ENCODE measurements at regions not wholly inside any gene's neighbourhood (a gene's known extent, or its start where the extent isn't known, plus 50 kb on each side); places are given as distances from the start of the nearest gene placed in this dataset.

DNA sequence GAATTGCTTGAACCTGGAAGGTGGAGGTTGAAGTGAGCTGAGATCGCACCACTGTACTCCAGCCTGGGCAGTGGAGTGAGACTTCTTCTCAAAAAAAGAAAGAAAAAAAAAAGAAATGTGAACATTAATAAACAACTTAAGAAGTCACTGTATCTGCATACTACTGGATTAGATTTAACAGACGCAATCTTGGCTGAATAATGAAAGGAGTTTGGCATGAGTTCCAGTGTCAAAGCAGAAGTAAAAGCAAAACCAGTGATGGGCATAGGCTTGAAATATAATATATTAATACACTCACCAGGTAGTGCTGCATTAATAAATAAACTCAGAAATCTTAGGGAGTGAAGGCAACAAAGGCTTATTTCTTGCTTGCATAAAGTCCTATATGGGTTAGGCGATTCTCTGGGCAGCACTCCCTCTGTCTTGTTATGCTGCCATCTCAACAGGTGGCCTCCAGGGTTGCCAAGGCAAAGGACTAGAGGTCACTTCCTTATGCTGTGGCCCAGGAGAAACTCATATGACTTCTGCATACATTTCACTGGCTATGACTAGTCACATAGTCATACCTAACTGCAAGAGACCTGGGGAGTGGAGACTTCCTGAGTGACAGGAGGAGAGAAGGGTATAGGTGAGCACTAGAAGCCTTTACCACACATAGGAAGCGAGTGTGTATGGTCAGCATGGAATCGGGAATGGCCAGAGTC, 296.2 kb upstream of the SPRED2 start:
- no peaks in the 10 kb centered on the region for H3K4me1 ChIP-seq (ENCODE audit: control insufficient read depth, insufficient read depth, low read length)
- H3K4me3 ChIP-seq (ENCODE audit: insufficient read depth, low read depth, low read length): no peak overlapping the region
- no peaks in the 10 kb centered on the region for H3K27me3 ChIP-seq (ENCODE audit: control insufficient read depth, insufficient read depth, low read length, poor library complexity, severe bottlenecking)
- H3K9me3 ChIP-seq (ENCODE audit: control insufficient read depth, low read length): no peaks in the 10 kb centered on the region
- 91 to 95% methylated on average over 4 of the region's 5 CpGs for WGBS, 2 experiments
- no peaks in the 10 kb centered on the region for H3K36me3 ChIP-seq (ENCODE audit: control insufficient read depth, insufficient read depth, low read length)
- H3K27ac ChIP-seq (ENCODE audit: insufficient read depth, low read depth, low read length, poor library complexity, severe bottlenecking): no peak overlapping the region

- H3K4me1 ChIP-seq (ENCODE audit: control insufficient read depth, insufficient read depth, low read length): no peaks in the 10 kb centered on the region
- 99% methylated on average over 3 of the region's 3 CpGs for WGBS, 2 experiments
- H3K27ac ChIP-seq (ENCODE audit: insufficient read depth, low read depth, low read length, poor library complexity, severe bottlenecking): no peak overlapping the region
- H3K27me3 ChIP-seq (ENCODE audit: control insufficient read depth, insufficient read depth, low read length, poor library complexity, severe bottlenecking): no peaks in the 10 kb centered on the region
- H3K4me3 ChIP-seq (ENCODE audit: insufficient read depth, low read depth, low read length): no peak overlapping the region
- H3K36me3 ChIP-seq (ENCODE audit: control insufficient read depth, insufficient read depth, low read length): no peaks in the 10 kb centered on the region
- no peaks in the 10 kb centered on the region for H3K9me3 ChIP-seq (ENCODE audit: control insufficient read depth, low read length)
Measured at GRCh38 chr2:65727816-65728215, 295.4 kb upstream of the SPRED2 start.

- no peaks in the 10 kb centered on the region for H3K4me1 ChIP-seq (ENCODE audit: control insufficient read depth, insufficient read depth, low read length)
- no CpG with 5 or more reads among the region's 1 CpG for WGBS, 2 experiments
- no peaks in the 10 kb centered on the region for H3K36me3 ChIP-seq (ENCODE audit: control insufficient read depth, insufficient read depth, low read length)
- H3K27ac ChIP-seq (ENCODE audit: insufficient read depth, low read depth, low read length, poor library complexity, severe bottlenecking): no peak overlapping the region
- no peaks in the 10 kb centered on the region for H3K9me3 ChIP-seq (ENCODE audit: control insufficient read depth, low read length)
- H3K27me3 ChIP-seq (ENCODE audit: control insufficient read depth, insufficient read depth, low read length, poor library complexity, severe bottlenecking): no peaks in the 10 kb centered on the region
- H3K4me3 ChIP-seq (ENCODE audit: insufficient read depth, low read depth, low read length): no peak overlapping the region
Measured at GRCh38 chr2:65727381-65727780, 295.0 kb upstream of the SPRED2 start.

- Histone ChIP-seq H3K27me3 (ENCODE audit: control insufficient read depth, insufficient read depth, low read length, poor library complexity, severe bottlenecking) (no peaks in the 10 kb centered on the region), H3K27ac (ENCODE audit: insufficient read depth, low read depth, low read length, poor library complexity, severe bottlenecking) (no peak overlapping the region), H3K4me1 (ENCODE audit: control insufficient read depth, insufficient read depth, low read length) (no peaks in the 10 kb centered on the region), H3K4me3 (ENCODE audit: insufficient read depth, low read depth, low read length) (no peak overlapping the region), H3K36me3 (ENCODE audit: control insufficient read depth, insufficient read depth, low read length) (no peaks in the 10 kb centered on the region), H3K9me3 (ENCODE audit: control insufficient read depth, low read length) (no peaks in the 10 kb centered on the region)
- WGBS, 2 experiments: 92 to 94% methylated on average over 4 of the region's 4 CpGs
Measured at GRCh38 chr2:65724752-65725151, 292.4 kb upstream of the SPRED2 start.

DNA sequence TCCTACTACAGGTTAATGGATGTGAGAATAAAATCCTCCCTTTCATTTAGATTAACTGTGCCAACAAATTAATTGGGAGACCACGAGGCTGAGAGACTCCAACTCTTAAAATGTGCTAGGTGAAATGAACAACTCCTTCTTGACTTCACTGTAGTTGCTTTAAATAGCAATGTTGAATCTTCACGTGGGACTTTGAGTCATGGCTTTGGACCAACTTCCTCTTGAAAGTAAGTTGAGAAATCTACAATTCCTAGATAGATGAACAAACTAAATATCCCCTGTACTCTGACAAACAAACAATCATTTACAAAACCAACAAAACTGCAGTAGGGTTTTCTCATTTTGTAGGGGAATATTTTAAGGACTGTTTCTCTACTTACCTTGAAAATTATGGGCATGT, 291.9 kb upstream of the SPRED2 start:
- H3K36me3 ChIP-seq (ENCODE audit: control insufficient read depth, insufficient read depth, low read length): no peaks in the 10 kb centered on the region
- WGBS, 2 experiments: 77 to 93% methylated on average over 2 of the region's 2 CpGs
- no peaks in the 10 kb centered on the region for H3K27me3 ChIP-seq (ENCODE audit: control insufficient read depth, insufficient read depth, low read length, poor library complexity, severe bottlenecking)
- no peak overlapping the region for H3K27ac ChIP-seq (ENCODE audit: insufficient read depth, low read depth, low read length, poor library complexity, severe bottlenecking)
- H3K4me3 ChIP-seq (ENCODE audit: insufficient read depth, low read depth, low read length): no peak overlapping the region
- H3K4me1 ChIP-seq (ENCODE audit: control insufficient read depth, insufficient read depth, low read length): no peaks in the 10 kb centered on the region
- H3K9me3 ChIP-seq (ENCODE audit: control insufficient read depth, low read length): no peaks in the 10 kb centered on the region

- H3K4me3 ChIP-seq (ENCODE audit: insufficient read depth, low read depth, low read length): no peak overlapping the region
- no peaks in the 10 kb centered on the region for H3K9me3 ChIP-seq (ENCODE audit: control insufficient read depth, low read length)
- H3K4me1 ChIP-seq (ENCODE audit: control insufficient read depth, insufficient read depth, low read length): no peaks in the 10 kb centered on the region
- no peak overlapping the region for H3K27ac ChIP-seq (ENCODE audit: insufficient read depth, low read depth, low read length, poor library complexity, severe bottlenecking)
- H3K36me3 ChIP-seq (ENCODE audit: control insufficient read depth, insufficient read depth, low read length): no peaks in the 10 kb centered on the region
- no peaks in the 10 kb centered on the region for H3K27me3 ChIP-seq (ENCODE audit: control insufficient read depth, insufficient read depth, low read length, poor library complexity, severe bottlenecking)
- WGBS, 2 experiments: 56 to 59% methylated on average over 5 of the region's 5 CpGs
Measured at GRCh38 chr2:65722028-65722778, 289.8 kb upstream of the SPRED2 start.

DNA sequence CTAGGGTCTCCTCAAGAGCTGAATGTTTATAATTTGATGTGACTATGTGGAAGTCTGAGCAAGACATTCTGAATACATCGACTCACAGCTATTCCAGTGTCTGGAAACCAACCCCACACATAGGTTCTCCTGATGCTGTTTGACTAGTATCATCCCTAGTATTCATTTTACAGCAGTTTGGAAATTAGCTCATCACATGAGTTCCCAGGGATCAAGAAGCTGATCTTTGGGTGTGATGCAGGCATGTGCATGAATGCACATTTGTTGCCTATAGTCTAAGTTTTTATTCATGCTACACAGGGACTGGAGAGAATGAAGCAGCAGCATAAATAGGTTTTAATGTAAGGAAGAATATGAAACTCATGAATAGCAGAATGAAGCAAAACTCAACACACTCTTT, 284.3 kb upstream of the SPRED2 start:
- Histone ChIP-seq H3K4me3 (ENCODE audit: insufficient read depth, low read depth, low read length) (no peak overlapping the region), H3K36me3 (ENCODE audit: control insufficient read depth, insufficient read depth, low read length) (no peaks in the 10 kb centered on the region), H3K4me1 (ENCODE audit: control insufficient read depth, insufficient read depth, low read length) (no peaks in the 10 kb centered on the region), H3K27me3 (ENCODE audit: control insufficient read depth, insufficient read depth, low read length, poor library complexity, severe bottlenecking) (no peaks in the 10 kb centered on the region), H3K27ac (ENCODE audit: insufficient read depth, low read depth, low read length, poor library complexity, severe bottlenecking) (no peak overlapping the region), H3K9me3 (ENCODE audit: control insufficient read depth, low read length) (no peaks in the 10 kb centered on the region)
- 80 to 94% methylated on average over 1 of the region's 1 CpG for WGBS, 2 experiments

- Histone ChIP-seq H3K9me3 (ENCODE audit: control insufficient read depth, low read length) (no peaks in the 10 kb centered on the region), H3K4me1 (ENCODE audit: control insufficient read depth, insufficient read depth, low read length) (no peaks in the 10 kb centered on the region), H3K36me3 (ENCODE audit: control insufficient read depth, insufficient read depth, low read length) (no peaks in the 10 kb centered on the region), H3K27me3 (ENCODE audit: control insufficient read depth, insufficient read depth, low read length, poor library complexity, severe bottlenecking) (no peaks in the 10 kb centered on the region), H3K27ac (ENCODE audit: insufficient read depth, low read depth, low read length, poor library complexity, severe bottlenecking) (no peak overlapping the region), H3K4me3 (ENCODE audit: insufficient read depth, low read depth, low read length) (no peak overlapping the region)
- WGBS, 2 experiments: 96 to 97% methylated on average over 2 of the region's 2 CpGs
Measured at GRCh38 chr2:65715323-65715722, 282.9 kb upstream of the SPRED2 start.

DNA sequence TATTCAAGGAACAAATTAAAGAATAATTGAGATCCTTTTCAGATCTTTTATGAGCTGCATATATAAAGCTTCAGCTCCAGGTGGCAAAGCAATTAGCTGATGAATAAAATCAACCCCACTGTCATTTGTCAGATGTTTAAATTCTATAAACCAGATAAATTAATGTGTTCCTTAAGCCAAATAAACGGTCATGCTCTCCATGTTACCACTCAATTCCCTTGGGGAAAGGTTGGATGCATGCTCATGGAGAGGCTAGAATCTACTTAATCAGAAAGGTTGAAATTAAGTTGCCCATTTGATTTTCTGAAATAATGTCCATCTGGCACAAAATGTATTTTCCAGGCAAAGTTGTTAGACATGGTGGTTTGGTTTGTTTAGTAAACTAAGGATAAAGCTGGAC, 282.5 kb upstream of the SPRED2 start:
- no peak overlapping the region for H3K4me3 ChIP-seq (ENCODE audit: insufficient read depth, low read depth, low read length)
- no peaks in the 10 kb centered on the region for H3K27me3 ChIP-seq (ENCODE audit: control insufficient read depth, insufficient read depth, low read length, poor library complexity, severe bottlenecking)
- H3K4me1 ChIP-seq (ENCODE audit: control insufficient read depth, insufficient read depth, low read length): no peaks in the 10 kb centered on the region
- H3K27ac ChIP-seq (ENCODE audit: insufficient read depth, low read depth, low read length, poor library complexity, severe bottlenecking): no peak overlapping the region
- WGBS, 2 experiments: 100% methylated on average over 1 of the region's 1 CpG
- H3K36me3 ChIP-seq (ENCODE audit: control insufficient read depth, insufficient read depth, low read length): no peaks in the 10 kb centered on the region
- no peaks in the 10 kb centered on the region for H3K9me3 ChIP-seq (ENCODE audit: control insufficient read depth, low read length)

DNA sequence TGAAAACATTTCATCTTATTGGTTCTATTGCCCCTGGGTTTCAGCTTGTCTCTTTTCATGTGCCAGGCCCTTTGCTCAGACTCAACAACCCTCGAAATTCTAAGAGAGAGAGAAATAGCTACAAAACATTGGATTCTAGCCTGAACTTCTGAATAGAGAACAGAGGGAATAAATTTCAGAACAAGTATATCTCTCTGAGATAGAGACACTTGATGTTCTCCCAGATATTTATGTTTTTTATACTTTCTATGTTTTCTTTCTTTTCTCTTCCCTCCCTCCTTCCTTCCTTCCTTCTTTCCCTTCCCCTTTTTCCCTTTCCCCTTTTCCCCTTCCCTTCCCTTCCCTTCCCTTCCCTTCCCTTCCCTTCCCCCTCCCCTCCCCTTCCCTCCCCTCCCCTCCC, 279.5 kb upstream of the SPRED2 start:
- no peaks in the 10 kb centered on the region for H3K36me3 ChIP-seq (ENCODE audit: control insufficient read depth, insufficient read depth, low read length)
- WGBS, 2 experiments: 90 to 95% methylated on average over 1 of the region's 1 CpG
- H3K4me3 ChIP-seq (ENCODE audit: insufficient read depth, low read depth, low read length): no peak overlapping the region
- no peak overlapping the region for H3K27ac ChIP-seq (ENCODE audit: insufficient read depth, low read depth, low read length, poor library complexity, severe bottlenecking)
- H3K27me3 ChIP-seq (ENCODE audit: control insufficient read depth, insufficient read depth, low read length, poor library complexity, severe bottlenecking): no peaks in the 10 kb centered on the region
- H3K9me3 ChIP-seq (ENCODE audit: control insufficient read depth, low read length): no peaks in the 10 kb centered on the region
- H3K4me1 ChIP-seq (ENCODE audit: control insufficient read depth, insufficient read depth, low read length): no peaks in the 10 kb centered on the region
